ENCODE measurements at regions not wholly inside any gene's neighbourhood (a gene's known extent, or its start where the extent isn't known, plus 50 kb on each side); places are given as distances from the start of the nearest gene placed in this dataset.

DNA sequence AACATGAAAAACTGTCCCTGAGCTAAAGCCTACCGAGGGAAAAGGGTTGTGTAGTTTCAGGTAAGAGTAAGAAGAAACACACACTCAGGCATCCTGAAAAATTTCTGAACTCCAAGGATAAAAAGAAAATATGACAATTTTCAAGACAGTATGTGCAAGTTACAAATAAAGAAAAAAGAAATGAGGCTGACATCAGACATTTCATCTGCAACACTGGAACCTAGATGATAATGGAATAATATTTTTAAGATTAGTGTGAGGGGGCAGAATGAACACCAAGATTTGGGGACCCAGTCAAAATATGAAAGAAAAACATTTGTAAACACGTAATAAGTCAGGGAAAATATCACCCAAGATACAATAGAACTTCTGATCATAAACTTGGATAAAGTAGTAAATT is 135.9 kb upstream of the PSMD7 start:
- H3K4me2 ChIP-seq = no peak overlapping the region
- no peaks in the 10 kb centered on the region for H3K27me3 ChIP-seq (ENCODE audit: insufficient read depth)
- 0 out of 2 replicates have a peak, but pooled peaks cover 7% of the 10 kb centered on the region for H3K36me3 ChIP-seq (ENCODE audit: insufficient read depth)
- H3K4me1 Mint-ChIP-seq = no peaks in the 10 kb centered on the region
- H3K4me1 ChIP-seq (ENCODE audit: insufficient read depth) = no peaks in the 10 kb centered on the region
- no peak overlapping the region for H3K27ac Mint-ChIP-seq
- H2AFZ ChIP-seq = no peak overlapping the region
- no peaks in the 10 kb centered on the region for H3K27me3 Mint-ChIP-seq (ENCODE audit: insufficient read depth, low read depth, poor library complexity)
- H3F3A ChIP-seq (replicated peaks; ENCODE audit: low read depth) = no peaks in the 10 kb centered on the region
- H3K9me3 Mint-ChIP-seq = peaks cover 12% of the 10 kb centered on the region
- no peak overlapping the region for H3K4me3 ChIP-seq
- ATAC-seq (no peak), DNase-seq (ENCODE audit: low spot score) (no peak)
- H3K36me3 Mint-ChIP-seq (ENCODE audit: low read depth) = peaks cover 7% of the 10 kb centered on the region; the same call in 1 of the 3 replicates
- no peaks in the 10 kb centered on the region for H3K79me2 ChIP-seq (replicated peaks; ENCODE audit: insufficient read depth)
- H3K4me3 Mint-ChIP-seq = no peak overlapping the region
- TF ChIP-seq, protein P1, sequence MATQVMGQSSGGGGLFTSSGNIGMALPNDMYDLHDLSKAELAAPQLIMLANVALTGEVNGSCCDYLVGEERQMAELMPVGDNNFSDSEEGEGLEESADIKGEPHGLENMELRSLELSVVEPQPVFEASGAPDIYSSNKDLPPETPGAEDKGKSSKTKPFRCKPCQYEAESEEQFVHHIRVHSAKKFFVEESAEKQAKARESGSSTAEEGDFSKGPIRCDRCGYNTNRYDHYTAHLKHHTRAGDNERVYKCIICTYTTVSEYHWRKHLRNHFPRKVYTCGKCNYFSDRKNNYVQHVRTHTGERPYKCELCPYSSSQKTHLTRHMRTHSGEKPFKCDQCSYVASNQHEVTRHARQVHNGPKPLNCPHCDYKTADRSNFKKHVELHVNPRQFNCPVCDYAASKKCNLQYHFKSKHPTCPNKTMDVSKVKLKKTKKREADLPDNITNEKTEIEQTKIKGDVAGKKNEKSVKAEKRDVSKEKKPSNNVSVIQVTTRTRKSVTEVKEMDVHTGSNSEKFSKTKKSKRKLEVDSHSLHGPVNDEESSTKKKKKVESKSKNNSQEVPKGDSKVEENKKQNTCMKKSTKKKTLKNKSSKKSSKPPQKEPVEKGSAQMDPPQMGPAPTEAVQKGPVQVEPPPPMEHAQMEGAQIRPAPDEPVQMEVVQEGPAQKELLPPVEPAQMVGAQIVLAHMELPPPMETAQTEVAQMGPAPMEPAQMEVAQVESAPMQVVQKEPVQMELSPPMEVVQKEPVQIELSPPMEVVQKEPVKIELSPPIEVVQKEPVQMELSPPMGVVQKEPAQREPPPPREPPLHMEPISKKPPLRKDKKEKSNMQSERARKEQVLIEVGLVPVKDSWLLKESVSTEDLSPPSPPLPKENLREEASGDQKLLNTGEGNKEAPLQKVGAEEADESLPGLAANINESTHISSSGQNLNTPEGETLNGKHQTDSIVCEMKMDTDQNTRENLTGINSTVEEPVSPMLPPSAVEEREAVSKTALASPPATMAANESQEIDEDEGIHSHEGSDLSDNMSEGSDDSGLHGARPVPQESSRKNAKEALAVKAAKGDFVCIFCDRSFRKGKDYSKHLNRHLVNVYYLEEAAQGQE (IDR thresholded peaks at IDR 0.05; ENCODE audit: unreplicated experiment) = no peak
- TF ChIP-seq, protein P2, sequence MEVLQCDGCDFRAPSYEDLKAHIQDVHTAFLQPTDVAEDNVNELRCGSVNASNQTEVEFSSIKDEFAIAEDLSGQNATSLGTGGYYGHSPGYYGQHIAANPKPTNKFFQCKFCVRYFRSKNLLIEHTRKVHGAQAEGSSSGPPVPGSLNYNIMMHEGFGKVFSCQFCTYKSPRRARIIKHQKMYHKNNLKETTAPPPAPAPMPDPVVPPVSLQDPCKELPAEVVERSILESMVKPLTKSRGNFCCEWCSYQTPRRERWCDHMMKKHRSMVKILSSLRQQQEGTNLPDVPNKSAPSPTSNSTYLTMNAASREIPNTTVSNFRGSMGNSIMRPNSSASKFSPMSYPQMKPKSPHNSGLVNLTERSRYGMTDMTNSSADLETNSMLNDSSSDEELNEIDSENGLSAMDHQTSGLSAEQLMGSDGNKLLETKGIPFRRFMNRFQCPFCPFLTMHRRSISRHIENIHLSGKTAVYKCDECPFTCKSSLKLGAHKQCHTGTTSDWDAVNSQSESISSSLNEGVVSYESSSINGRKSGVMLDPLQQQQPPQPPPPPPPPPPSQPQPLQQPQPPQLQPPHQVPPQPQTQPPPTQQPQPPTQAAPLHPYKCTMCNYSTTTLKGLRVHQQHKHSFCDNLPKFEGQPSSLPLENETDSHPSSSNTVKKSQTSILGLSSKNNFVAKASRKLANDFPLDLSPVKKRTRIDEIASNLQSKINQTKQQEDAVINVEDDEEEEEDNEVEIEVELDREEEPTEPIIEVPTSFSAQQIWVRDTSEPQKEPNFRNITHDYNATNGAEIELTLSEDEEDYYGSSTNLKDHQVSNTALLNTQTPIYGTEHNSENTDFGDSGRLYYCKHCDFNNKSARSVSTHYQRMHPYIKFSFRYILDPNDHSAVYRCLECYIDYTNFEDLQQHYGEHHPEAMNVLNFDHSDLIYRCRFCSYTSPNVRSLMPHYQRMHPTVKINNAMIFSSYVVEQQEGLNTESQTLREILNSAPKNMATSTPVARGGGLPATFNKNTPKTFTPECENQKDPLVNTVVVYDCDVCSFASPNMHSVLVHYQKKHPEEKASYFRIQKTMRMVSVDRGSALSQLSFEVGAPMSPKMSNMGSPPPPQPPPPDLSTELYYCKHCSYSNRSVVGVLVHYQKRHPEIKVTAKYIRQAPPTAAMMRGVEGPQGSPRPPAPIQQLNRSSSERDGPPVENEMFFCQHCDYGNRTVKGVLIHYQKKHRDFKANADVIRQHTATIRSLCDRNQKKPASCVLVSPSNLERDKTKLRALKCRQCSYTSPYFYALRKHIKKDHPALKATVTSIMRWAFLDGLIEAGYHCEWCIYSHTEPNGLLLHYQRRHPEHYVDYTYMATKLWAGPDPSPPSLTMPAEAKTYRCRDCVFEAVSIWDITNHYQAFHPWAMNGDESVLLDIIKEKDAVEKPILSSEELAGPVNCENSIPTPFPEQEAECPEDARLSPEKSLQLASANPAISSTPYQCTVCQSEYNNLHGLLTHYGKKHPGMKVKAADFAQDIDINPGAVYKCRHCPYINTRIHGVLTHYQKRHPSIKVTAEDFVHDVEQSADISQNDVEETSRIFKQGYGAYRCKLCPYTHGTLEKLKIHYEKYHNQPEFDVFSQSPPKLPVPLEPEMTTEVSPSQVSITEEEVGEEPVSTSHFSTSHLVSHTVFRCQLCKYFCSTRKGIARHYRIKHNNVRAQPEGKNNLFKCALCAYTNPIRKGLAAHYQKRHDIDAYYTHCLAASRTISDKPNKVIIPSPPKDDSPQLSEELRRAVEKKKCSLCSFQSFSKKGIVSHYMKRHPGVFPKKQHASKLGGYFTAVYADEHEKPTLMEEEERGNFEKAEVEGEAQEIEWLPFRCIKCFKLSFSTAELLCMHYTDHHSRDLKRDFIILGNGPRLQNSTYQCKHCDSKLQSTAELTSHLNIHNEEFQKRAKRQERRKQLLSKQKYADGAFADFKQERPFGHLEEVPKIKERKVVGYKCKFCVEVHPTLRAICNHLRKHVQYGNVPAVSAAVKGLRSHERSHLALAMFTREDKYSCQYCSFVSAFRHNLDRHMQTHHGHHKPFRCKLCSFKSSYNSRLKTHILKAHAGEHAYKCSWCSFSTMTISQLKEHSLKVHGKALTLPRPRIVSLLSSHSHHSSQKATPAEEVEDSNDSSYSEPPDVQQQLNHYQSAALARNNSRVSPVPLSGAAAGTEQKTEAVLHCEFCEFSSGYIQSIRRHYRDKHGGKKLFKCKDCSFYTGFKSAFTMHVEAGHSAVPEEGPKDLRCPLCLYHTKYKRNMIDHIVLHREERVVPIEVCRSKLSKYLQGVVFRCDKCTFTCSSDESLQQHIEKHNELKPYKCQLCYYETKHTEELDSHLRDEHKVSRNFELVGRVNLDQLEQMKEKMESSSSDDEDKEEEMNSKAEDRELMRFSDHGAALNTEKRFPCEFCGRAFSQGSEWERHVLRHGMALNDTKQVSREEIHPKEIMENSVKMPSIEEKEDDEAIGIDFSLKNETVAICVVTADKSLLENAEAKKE (CRISPR knock-in tag; IDR thresholded peaks at IDR 0.05) = no peak
- TF ChIP-seq ZNF114 (CRISPR knock-in tag; IDR thresholded peaks at IDR 0.05) (no peak), ZNF331 (CRISPR knock-in tag; IDR thresholded peaks at IDR 0.05; ENCODE audit: low read depth) (no peak)
- H4K20me1 ChIP-seq (replicated peaks; ENCODE audit: insufficient read depth) = no peaks in the 10 kb centered on the region
- no peaks in the 10 kb centered on the region for H3K9me2 ChIP-seq (ENCODE audit: insufficient read depth)
- no peak overlapping the region for H3K27ac ChIP-seq (ENCODE audit: low read depth)
